Natural killer cell treated with Interleukin-12 subunit alpha and Interleukin-12 subunit beta and Interleukin-15 and Interleukin-18, amount 100 ng/mL, for 72 hours (primary cell): ENCODE measurements at regions not wholly inside any gene's neighbourhood (a gene's known extent, or its start where the extent isn't known, plus 50 kb on each side); places are given as distances from the start of the nearest gene placed in this dataset.

Experiments
- ATAC-seq, 2 donors: fragments of 150-1000 bp; cut with Tn5 transposase in 1 of 2; sonication (Bioruptor Pico), chemical (Tn5 transposase) in 1 of 2; 2 replicates each; pipeline ENCODE4 v1.10.0; 2021
- DNase-seq: peaks from one replicate; pipeline ENCODE4 v3.0.0; 2022; ENCODE audit warnings: low spot score
- H3K27ac Mint-ChIP-seq, 2 donors: 1 replicate in 1 of 2; 2 replicates in 1 of 2; pipeline ENCODE4 v1.8.0; 2022; ENCODE audit warnings: mixed read lengths in 2 of 2, mild to moderate bottlenecking in 1 of 2, moderate library complexity in 1 of 2
- H3K27me3 Mint-ChIP-seq, 2 donors: 1 replicate in 1 of 2; 2 replicates in 1 of 2; pipeline ENCODE4 v1.8.0; 2022; ENCODE audit warnings: mixed read lengths in 2 of 2
- H3K36me3 Mint-ChIP-seq: one replicate; pipeline ENCODE4 v1.8.0; 2022; ENCODE audit warnings: mixed read lengths
- H3K4me1 Mint-ChIP-seq, 2 donors: 1 replicate in 1 of 2; 2 replicates in 1 of 2; pipeline ENCODE4 v1.8.0; 2022; ENCODE audit warnings: low read depth in 2 of 2, mixed read lengths in 2 of 2, mild to moderate bottlenecking in 1 of 2
- H3K4me3 Mint-ChIP-seq: one replicate; pipeline ENCODE4 v1.8.0; 2022; ENCODE audit warnings: mixed read lengths
- H3K9me3 Mint-ChIP-seq: 2 replicates; pipeline ENCODE4 v1.8.0; 2022; ENCODE audit warnings: mixed read lengths

GRCh38 chr6:163780994-163781393, 366.5 kb downstream of the QKI start:
- Mint-ChIP-seq H3K27me3 (peaks cover 0 to 3% of the 10 kb centered on the region in 2 donors), H3K4me3 (no peak overlapping the region), H3K9me3 (peaks cover 2% of the 10 kb centered on the region), H3K36me3 (no peaks in the 10 kb centered on the region), H3K4me1 (peaks cover 11 to 16% of the 10 kb centered on the region in 2 donors), H3K27ac (no peak overlapping the region)
- ATAC-seq = no peak
- no peak for DNase-seq

GRCh38 chr6:163779727-163780284, 365.3 kb downstream of the QKI start:
- DNase-seq = no peak
- H3K4me3 Mint-ChIP-seq = no peak overlapping the region
- peaks cover 11 to 13% of the 10 kb centered on the region in 2 donors for H3K4me1 Mint-ChIP-seq
- H3K36me3 Mint-ChIP-seq = no peaks in the 10 kb centered on the region
- ATAC-seq = no peak
- peaks cover 2% of the 10 kb centered on the region for H3K9me3 Mint-ChIP-seq
- peaks cover 0 to 3% of the 10 kb centered on the region in 2 donors for H3K27me3 Mint-ChIP-seq
- no peak overlapping the region for H3K27ac Mint-ChIP-seq

- Mint-ChIP-seq H3K9me3 (peaks cover 1% of the 10 kb centered on the region), H3K27ac (no peak overlapping the region), H3K27me3 (peaks cover 0 to 3% of the 10 kb centered on the region in 2 donors), H3K4me3 (no peak overlapping the region), H3K4me1 (peaks cover 6 to 9% of the 10 kb centered on the region in 2 donors), H3K36me3 (no peaks in the 10 kb centered on the region)
- no peak for ATAC-seq
- no peak for DNase-seq
Observed at GRCh38 chr6:163777716-163778115, 363.2 kb downstream of the QKI start.

- peaks cover 0 to 3% of the 10 kb centered on the region in 2 donors for H3K27me3 Mint-ChIP-seq
Observed at GRCh38 chr6:163776906-163777686, 362.6 kb downstream of the QKI start.

GRCh38 chr6:163776196-163776905, 361.8 kb downstream of the QKI start:
- Mint-ChIP-seq H3K36me3 (no peaks in the 10 kb centered on the region), H3K4me3 (no peak overlapping the region), H3K27ac (no peak overlapping the region), H3K9me3 (no peaks in the 10 kb centered on the region), H3K27me3 (peaks cover 0 to 3% of the 10 kb centered on the region in 2 donors), H3K4me1 (no peaks in the 10 kb centered on the region)
- no peak for DNase-seq
- ATAC-seq = no peak

More at GRCh38 chr6:163776906-163777686, 362.6 kb downstream of the QKI start:
- no peaks in the 10 kb centered on the region for H3K36me3 Mint-ChIP-seq
- H3K9me3 Mint-ChIP-seq = no peaks in the 10 kb centered on the region
- DNase-seq (no peak), ATAC-seq (no peak)
- no peak overlapping the region for H3K27ac Mint-ChIP-seq
- H3K4me1 Mint-ChIP-seq = peaks cover 0 to 2% of the 10 kb centered on the region in 2 donors
- H3K4me3 Mint-ChIP-seq = no peak overlapping the region

- Mint-ChIP-seq H3K4me3 (no peak overlapping the region), H3K27ac (no peak overlapping the region), H3K4me1 (peaks cover 2 to 4% of the 10 kb centered on the region in 2 donors), H3K9me3 (no peaks in the 10 kb centered on the region), H3K27me3 (peaks cover 0 to 3% of the 10 kb centered on the region in 2 donors), H3K36me3 (no peaks in the 10 kb centered on the region)
- DNase-seq (no peak), ATAC-seq (no peak)
Observed at GRCh38 chr6:163775313-163775712, 360.8 kb downstream of the QKI start.

GRCh38 chr6:163774485-163774884, 360.0 kb downstream of the QKI start:
- Mint-ChIP-seq H3K36me3 (no peaks in the 10 kb centered on the region), H3K4me1 (peaks cover 2 to 4% of the 10 kb centered on the region in 2 donors), H3K27me3 (peaks cover 0 to 3% of the 10 kb centered on the region in 2 donors), H3K4me3 (no peak overlapping the region), H3K27ac (no peak overlapping the region), H3K9me3 (no peaks in the 10 kb centered on the region)
- ATAC-seq = no peak
- no peak for DNase-seq

- no peaks in the 10 kb centered on the region for H3K9me3 Mint-ChIP-seq
- DNase-seq (no peak), ATAC-seq (no peak)
- H3K27ac Mint-ChIP-seq = no peak overlapping the region
- H3K4me1 Mint-ChIP-seq = peaks cover 2 to 4% of the 10 kb centered on the region in 2 donors
- H3K36me3 Mint-ChIP-seq = no peaks in the 10 kb centered on the region
- peaks cover 0 to 6% of the 10 kb centered on the region in 2 donors for H3K27me3 Mint-ChIP-seq
- no peak overlapping the region for H3K4me3 Mint-ChIP-seq
Observed at GRCh38 chr6:163773646-163774045, 359.1 kb downstream of the QKI start.

GRCh38 chr6:163772701-163773100, 358.2 kb downstream of the QKI start:
- Mint-ChIP-seq H3K27me3 (peaks cover 0 to 5% of the 10 kb centered on the region in 2 donors), H3K9me3 (no peaks in the 10 kb centered on the region), H3K27ac (no peak overlapping the region), H3K36me3 (no peaks in the 10 kb centered on the region), H3K4me3 (no peak overlapping the region), H3K4me1 (peaks cover 2 to 4% of the 10 kb centered on the region in 2 donors)
- DNase-seq (no peak), ATAC-seq (no peak)

- H3K27me3 Mint-ChIP-seq = peaks cover 0 to 5% of the 10 kb centered on the region in 2 donors
- H3K9me3 Mint-ChIP-seq = no peaks in the 10 kb centered on the region
- no peaks in the 10 kb centered on the region for H3K36me3 Mint-ChIP-seq
- ATAC-seq = peak; percentile 51 to 60
- peaks cover 4 to 8% of the 10 kb centered on the region in 2 donors for H3K4me1 Mint-ChIP-seq
- no peak overlapping the region for H3K4me3 Mint-ChIP-seq
- DNase-seq = no peak
- no peak overlapping the region for H3K27ac Mint-ChIP-seq
Observed at GRCh38 chr6:163771180-163771579, 356.7 kb downstream of the QKI start.

- Mint-ChIP-seq H3K36me3 (no peaks in the 10 kb centered on the region), H3K27ac (no peak overlapping the region), H3K9me3 (no peaks in the 10 kb centered on the region), H3K4me1 (peaks cover 9 to 12% of the 10 kb centered on the region in 2 donors), H3K4me3 (no peak overlapping the region), H3K27me3 (peaks cover 0 to 5% of the 10 kb centered on the region in 2 donors)
- ATAC-seq (no peak), DNase-seq (no peak)
Observed at GRCh38 chr6:163768905-163769304, 354.4 kb downstream of the QKI start.

- peaks cover 0 to 7% of the 10 kb centered on the region in 2 donors for H3K27me3 Mint-ChIP-seq
- DNase-seq (no peak), ATAC-seq (no peak)
- H3K4me3 Mint-ChIP-seq = no peak overlapping the region
- no peaks in the 10 kb centered on the region for H3K9me3 Mint-ChIP-seq
- H3K4me1 Mint-ChIP-seq = peaks cover 9 to 12% of the 10 kb centered on the region in 2 donors
- no peaks in the 10 kb centered on the region for H3K36me3 Mint-ChIP-seq
- peak overlapping the region in 1 of 2 donors; percentile 24 for H3K27ac Mint-ChIP-seq
Observed at GRCh38 chr6:163766936-163767335, 352.4 kb downstream of the QKI start.

- H3K36me3 Mint-ChIP-seq = no peaks in the 10 kb centered on the region
- no peak for DNase-seq
- ATAC-seq = no peak
- H3K4me1 Mint-ChIP-seq = peaks cover 5 to 9% of the 10 kb centered on the region in 2 donors
- peaks cover 0 to 10% of the 10 kb centered on the region in 2 donors for H3K27me3 Mint-ChIP-seq
- no peaks in the 10 kb centered on the region for H3K9me3 Mint-ChIP-seq
- no peak overlapping the region for H3K4me3 Mint-ChIP-seq
- no peak overlapping the region for H3K27ac Mint-ChIP-seq
Observed at GRCh38 chr6:163765335-163765734, 350.8 kb downstream of the QKI start.

GRCh38 chr6:163764565-163764964, 350.0 kb downstream of the QKI start:
- H3K36me3 Mint-ChIP-seq = no peaks in the 10 kb centered on the region
- no peak for DNase-seq
- peaks cover 0 to 10% of the 10 kb centered on the region in 2 donors for H3K27me3 Mint-ChIP-seq
- H3K4me1 Mint-ChIP-seq = peaks cover 5 to 9% of the 10 kb centered on the region in 2 donors
- H3K4me3 Mint-ChIP-seq = no peak overlapping the region
- H3K9me3 Mint-ChIP-seq = no peaks in the 10 kb centered on the region
- ATAC-seq = no peak
- H3K27ac Mint-ChIP-seq = no peak overlapping the region
